ENCODE measurements at regions not wholly inside any gene's neighbourhood (a gene's known extent, or its start where the extent isn't known, plus 50 kb on each side); places are given as distances from the start of the nearest gene placed in this dataset.

DNA sequence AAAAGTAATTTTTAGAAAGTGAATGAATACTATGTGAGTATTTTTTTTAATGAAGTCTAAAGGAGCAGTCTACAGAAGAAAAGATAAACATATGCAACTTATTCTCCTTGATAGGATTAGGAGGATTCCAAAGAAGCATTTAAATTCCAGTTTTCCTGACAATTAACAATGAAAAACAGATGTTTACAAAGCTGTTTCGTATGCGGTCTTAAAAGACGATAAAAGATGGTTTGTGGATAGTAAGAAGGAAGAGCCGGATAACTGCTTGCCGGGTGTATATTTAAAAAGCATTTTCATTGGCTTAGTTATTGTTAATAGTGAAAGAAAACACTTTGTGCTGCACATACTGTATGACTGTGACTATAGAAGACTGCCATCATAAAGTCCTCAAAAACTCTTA, 120.0 kb upstream of the C11orf58 start:
- Histone ChIP-seq H3K4ac (ENCODE audit: low read depth, low read length) (no peak overlapping the region), H3K4me3 (ENCODE audit: low read length) (no peak overlapping the region), H3K27ac (ENCODE audit: low read depth, low read length) (no peak overlapping the region), H3K9ac (ENCODE audit: low read length) (no peak overlapping the region), H2AK5ac (ENCODE audit: low read length) (no peak overlapping the region), H2BK120ac (ENCODE audit: low read depth, low read length) (no peak overlapping the region), H3K23ac (ENCODE audit: low read length) (no peak overlapping the region), H3K56ac (ENCODE audit: low read length) (no peak overlapping the region), H3K27me3 (ENCODE audit: insufficient read depth, low read length, poor library complexity) (peaks cover under 1% of the 10 kb centered on the region), H3K18ac (ENCODE audit: low read length) (no peak overlapping the region), H3K4me2 (ENCODE audit: low read length) (no peak overlapping the region), H2BK5ac (ENCODE audit: low read length) (no peak overlapping the region), H3K4me1 (ENCODE audit: control insufficient read depth, low read depth, low read length) (no peaks in the 10 kb centered on the region), H4K5ac (ENCODE audit: low read length) (no peak overlapping the region), H3K79me2 (ENCODE audit: control insufficient read depth, insufficient read depth, low read length) (no peaks in the 10 kb centered on the region), H3K79me1 (ENCODE audit: low read length) (no peaks in the 10 kb centered on the region), H3K36me3 (ENCODE audit: control insufficient read depth, insufficient read depth, low read length) (no peaks in the 10 kb centered on the region), H2BK15ac (replicated peaks; ENCODE audit: low read depth) (no peak overlapping the region), H4K8ac (ENCODE audit: low read depth, low read length) (no peak overlapping the region)
- no peak for DNase-seq
- WGBS (ENCODE audit: extremely low coverage, insufficient coverage, low lambda C conversion rate), result 100% methylated on average over 2 of the region's 5 CpGs

DNA sequence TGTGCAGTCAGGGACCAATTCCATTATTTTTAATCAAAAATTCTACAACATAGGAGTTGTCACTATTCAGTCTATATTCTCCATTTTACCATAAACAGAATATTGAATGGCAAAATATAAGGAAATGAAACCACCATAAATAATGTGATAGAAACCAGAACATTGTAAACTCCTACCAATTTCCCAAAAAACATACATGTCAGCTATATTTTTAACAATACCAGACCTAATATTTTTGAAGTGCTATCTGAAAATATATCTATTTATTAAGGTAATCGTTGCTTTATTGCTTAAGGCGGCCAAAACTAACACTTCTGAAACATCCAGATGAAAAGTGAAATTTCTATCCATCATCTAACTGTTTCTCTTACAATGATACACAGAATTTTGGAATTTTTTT, 123.0 kb upstream of the C11orf58 start:
- Histone ChIP-seq H3K36me3 (ENCODE audit: control insufficient read depth, insufficient read depth, low read length) (no peaks in the 10 kb centered on the region), H3K4me3 (ENCODE audit: low read length) (no peak overlapping the region), H2BK120ac (ENCODE audit: low read depth, low read length) (no peak overlapping the region), H2AK5ac (ENCODE audit: low read length) (no peak overlapping the region), H3K79me2 (ENCODE audit: control insufficient read depth, insufficient read depth, low read length) (no peaks in the 10 kb centered on the region), H3K27ac (ENCODE audit: low read depth, low read length) (no peak overlapping the region), H2BK15ac (replicated peaks; ENCODE audit: low read depth) (no peak overlapping the region), H3K9ac (ENCODE audit: low read length) (no peak overlapping the region), H3K4me1 (ENCODE audit: control insufficient read depth, low read depth, low read length) (no peaks in the 10 kb centered on the region), H3K56ac (ENCODE audit: low read length) (no peak overlapping the region), H3K4me2 (ENCODE audit: low read length) (no peak overlapping the region), H4K8ac (ENCODE audit: low read depth, low read length) (no peak overlapping the region), H2BK5ac (ENCODE audit: low read length) (no peak overlapping the region), H3K79me1 (ENCODE audit: low read length) (no peaks in the 10 kb centered on the region), H3K27me3 (ENCODE audit: insufficient read depth, low read length, poor library complexity) (peaks cover 28% of the 10 kb centered on the region), H3K23ac (ENCODE audit: low read length) (no peak overlapping the region), H4K5ac (ENCODE audit: low read length) (no peak overlapping the region), H3K4ac (ENCODE audit: low read depth, low read length) (no peak overlapping the region), H3K18ac (ENCODE audit: low read length) (no peak overlapping the region)
- DNase-seq, result no peak
- WGBS (ENCODE audit: extremely low coverage, insufficient coverage, low lambda C conversion rate), result no CpG with 5 or more reads among the region's 2 CpGs

DNA sequence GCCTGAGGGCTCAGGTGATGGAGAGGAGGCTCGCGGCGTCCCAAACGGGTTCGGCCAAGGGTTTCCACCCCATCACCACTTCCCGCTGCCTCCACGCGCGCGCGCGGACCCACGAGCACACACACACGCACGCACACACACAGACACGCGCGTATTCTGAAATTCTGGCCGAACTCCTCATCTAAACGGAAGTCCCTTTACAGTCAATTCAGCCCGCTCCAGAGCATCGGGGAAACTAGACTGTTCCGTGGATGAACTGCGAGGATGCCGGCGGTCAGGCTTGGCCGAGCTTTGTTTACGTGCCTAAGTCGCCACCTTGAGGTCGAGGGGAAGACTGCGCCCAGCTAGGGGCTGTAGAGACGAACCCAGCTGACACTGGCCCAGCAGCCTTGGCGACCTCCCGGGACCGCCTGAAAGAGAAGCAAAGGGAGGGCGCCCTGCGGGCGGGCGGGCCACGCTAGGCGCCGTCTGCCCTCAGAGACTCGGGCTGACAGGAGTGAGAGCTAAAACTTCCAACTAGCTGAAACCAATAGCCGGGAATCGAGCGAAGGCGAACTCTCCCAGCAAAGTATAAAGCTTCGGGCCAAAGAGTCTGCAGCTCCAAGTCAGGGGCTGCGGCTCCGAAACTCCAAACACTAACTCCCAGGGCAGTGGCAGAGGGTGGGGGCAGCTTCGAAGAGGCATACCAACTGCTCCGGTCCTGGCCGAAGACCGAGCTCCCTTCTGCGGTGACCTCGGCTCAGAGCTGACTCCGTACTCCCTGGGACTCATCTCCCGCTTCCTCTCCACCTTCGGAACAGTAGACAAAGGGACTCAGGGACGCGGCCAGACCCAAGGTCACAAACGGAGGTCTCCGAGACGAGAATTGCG, 124.7 kb upstream of the C11orf58 start:
- H3K27ac ChIP-seq (ENCODE audit: low read depth, low read length), result no peak overlapping the region
- no peak overlapping the region for H2AK5ac ChIP-seq (ENCODE audit: low read length)
- DNase-seq, result peak; percentile 94
- H3K4ac ChIP-seq (ENCODE audit: low read depth, low read length), result no peak overlapping the region
- no peak overlapping the region for H2BK120ac ChIP-seq (ENCODE audit: low read depth, low read length)
- no peaks in the 10 kb centered on the region for H3K36me3 ChIP-seq (ENCODE audit: control insufficient read depth, insufficient read depth, low read length)
- no peak overlapping the region for H4K5ac ChIP-seq (ENCODE audit: low read length)
- H3K56ac ChIP-seq (ENCODE audit: low read length), result peak overlapping the region; percentile 80
- peak overlapping the region; percentile 32 for H3K4me2 ChIP-seq (ENCODE audit: low read length)
- no peak overlapping the region for H2BK15ac ChIP-seq (replicated peaks; ENCODE audit: low read depth)
- H3K4me3 ChIP-seq (ENCODE audit: low read length), result no peak overlapping the region
- WGBS (ENCODE audit: extremely low coverage, insufficient coverage, low lambda C conversion rate), result no CpG with 5 or more reads among the region's 65 CpGs
- no peak overlapping the region for H3K18ac ChIP-seq (ENCODE audit: low read length)
- H4K8ac ChIP-seq (ENCODE audit: low read depth, low read length), result no peak overlapping the region
- H3K79me1 ChIP-seq (ENCODE audit: low read length), result no peaks in the 10 kb centered on the region
- no peaks in the 10 kb centered on the region for H3K79me2 ChIP-seq (ENCODE audit: control insufficient read depth, insufficient read depth, low read length)
- peak overlapping the region; percentile 54 for H3K9ac ChIP-seq (ENCODE audit: low read length)
- no peak overlapping the region for H2BK5ac ChIP-seq (ENCODE audit: low read length)
- peaks cover 44% of the 10 kb centered on the region for H3K27me3 ChIP-seq (ENCODE audit: insufficient read depth, low read length, poor library complexity)
- no peak overlapping the region for H3K23ac ChIP-seq (ENCODE audit: low read length)
- H3K4me1 ChIP-seq (ENCODE audit: control insufficient read depth, low read depth, low read length), result no peaks in the 10 kb centered on the region

DNA sequence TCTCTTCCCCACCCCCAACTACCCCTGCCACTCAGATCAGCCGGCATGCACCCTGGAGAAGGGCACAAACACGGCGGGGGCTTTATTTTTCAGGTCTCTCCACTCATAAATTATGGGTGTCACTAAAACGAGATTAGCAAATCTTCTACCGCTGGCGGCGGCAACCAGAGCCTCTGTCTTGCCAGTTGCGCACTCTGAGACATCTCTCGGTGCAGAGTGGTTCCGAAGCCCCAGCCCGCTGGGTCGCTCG, 125.3 kb upstream of the C11orf58 start:
- no peak overlapping the region for H3K4me3 ChIP-seq (ENCODE audit: low read length)
- H2BK120ac ChIP-seq (ENCODE audit: low read depth, low read length), result no peak overlapping the region
- H4K8ac ChIP-seq (ENCODE audit: low read depth, low read length), result no peak overlapping the region
- H4K5ac ChIP-seq (ENCODE audit: low read length), result no peak overlapping the region
- H3K9ac ChIP-seq (ENCODE audit: low read length), result no peak overlapping the region
- H3K4ac ChIP-seq (ENCODE audit: low read depth, low read length), result no peak overlapping the region
- H3K18ac ChIP-seq (ENCODE audit: low read length), result no peak overlapping the region
- no peaks in the 10 kb centered on the region for H3K79me1 ChIP-seq (ENCODE audit: low read length)
- H3K23ac ChIP-seq (ENCODE audit: low read length), result no peak overlapping the region
- H3K4me1 ChIP-seq (ENCODE audit: control insufficient read depth, low read depth, low read length), result no peaks in the 10 kb centered on the region
- WGBS (ENCODE audit: extremely low coverage, insufficient coverage, low lambda C conversion rate), result no CpG with 5 or more reads among the region's 13 CpGs
- H3K36me3 ChIP-seq (ENCODE audit: control insufficient read depth, insufficient read depth, low read length), result no peaks in the 10 kb centered on the region
- no peak overlapping the region for H2AK5ac ChIP-seq (ENCODE audit: low read length)
- no peak for DNase-seq
- peaks cover 45% of the 10 kb centered on the region for H3K27me3 ChIP-seq (ENCODE audit: insufficient read depth, low read length, poor library complexity)
- H3K4me2 ChIP-seq (ENCODE audit: low read length), result peak overlapping the region; percentile 7
- H3K27ac ChIP-seq (ENCODE audit: low read depth, low read length), result no peak overlapping the region
- H3K79me2 ChIP-seq (ENCODE audit: control insufficient read depth, insufficient read depth, low read length), result no peaks in the 10 kb centered on the region
- H3K56ac ChIP-seq (ENCODE audit: low read length), result no peak overlapping the region
- H2BK5ac ChIP-seq (ENCODE audit: low read length), result no peak overlapping the region
- H2BK15ac ChIP-seq (replicated peaks; ENCODE audit: low read depth), result no peak overlapping the region

DNA sequence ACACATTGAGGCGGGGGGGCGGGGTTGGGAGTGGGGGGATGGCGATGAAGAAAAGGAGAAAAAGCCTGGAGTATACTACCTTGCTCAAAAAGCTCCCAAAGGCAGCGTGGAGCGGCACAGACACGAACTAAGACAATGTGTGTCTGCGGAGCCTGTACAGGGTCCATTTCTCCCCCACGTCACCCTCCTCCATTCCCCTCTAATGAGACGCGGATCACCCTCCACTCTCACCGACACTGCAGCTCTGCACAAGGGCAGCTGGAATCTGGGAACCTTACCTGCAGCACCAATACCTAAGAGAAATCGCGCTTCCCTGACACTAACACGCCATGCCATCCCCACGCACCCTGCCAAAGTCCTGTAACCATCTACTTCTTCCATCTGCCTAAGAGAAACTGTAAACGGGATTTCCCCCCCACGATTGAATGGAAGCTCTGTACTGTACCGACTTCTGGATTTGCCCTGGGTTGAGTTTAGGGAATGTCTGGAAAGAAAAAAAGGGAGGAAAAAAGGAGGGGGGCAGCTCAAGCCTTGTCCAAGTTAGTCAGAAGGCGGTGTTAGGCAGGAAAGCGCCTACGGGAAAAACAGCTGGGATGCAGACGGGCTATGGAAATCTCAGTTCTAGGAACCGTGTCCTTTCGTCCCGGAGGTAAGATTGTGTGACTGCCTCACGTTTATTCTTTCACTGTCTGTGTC, 125.7 kb upstream of the C11orf58 start:
- peak; percentile 18 for DNase-seq
- Histone ChIP-seq H3K23ac (ENCODE audit: low read length) (no peak overlapping the region), H3K27ac (ENCODE audit: low read depth, low read length) (no peak overlapping the region), H3K4me3 (ENCODE audit: low read length) (no peak overlapping the region), H3K4me1 (ENCODE audit: control insufficient read depth, low read depth, low read length) (no peaks in the 10 kb centered on the region), H3K9ac (ENCODE audit: low read length) (no peak overlapping the region), H3K79me1 (ENCODE audit: low read length) (no peaks in the 10 kb centered on the region), H3K18ac (ENCODE audit: low read length) (no peak overlapping the region), H3K4me2 (ENCODE audit: low read length) (no peak overlapping the region), H2AK5ac (ENCODE audit: low read length) (no peak overlapping the region), H3K4ac (ENCODE audit: low read depth, low read length) (no peak overlapping the region), H4K8ac (ENCODE audit: low read depth, low read length) (no peak overlapping the region), H4K5ac (ENCODE audit: low read length) (no peak overlapping the region), H3K36me3 (ENCODE audit: control insufficient read depth, insufficient read depth, low read length) (no peaks in the 10 kb centered on the region), H2BK120ac (ENCODE audit: low read depth, low read length) (no peak overlapping the region), H3K27me3 (ENCODE audit: insufficient read depth, low read length, poor library complexity) (peaks cover 47% of the 10 kb centered on the region), H3K56ac (ENCODE audit: low read length) (peak overlapping the region; percentile 28), H2BK5ac (ENCODE audit: low read length) (no peak overlapping the region), H2BK15ac (replicated peaks; ENCODE audit: low read depth) (no peak overlapping the region), H3K79me2 (ENCODE audit: control insufficient read depth, insufficient read depth, low read length) (no peaks in the 10 kb centered on the region)
- no CpG with 5 or more reads among the region's 26 CpGs for WGBS (ENCODE audit: extremely low coverage, insufficient coverage, low lambda C conversion rate)
